Nucleus accumbens (tissue), 56 donors: ENCODE measurements at regions not wholly inside any gene's neighbourhood (a gene's known extent, or its start where the extent isn't known, plus 50 kb on each side); places are given as distances from the start of the nearest gene placed in this dataset.
"Not testable (repeated sequence)": the region's sequence is repeated elsewhere in the genome, so short reads cannot be mapped to it uniquely, and the experiment has no call there.

Source experiments
- DNase-seq, 56 donors: peaks; one replicate each; lab custom pipeline; 2025; lab: John Stamatoyannopoulos, UW

- no peak for DNase-seq
These were observed 1306.5 kb upstream of the CDH9 start for GRCh38 chr5:28344836-28345433.

GRCh38 chr5:28329176-28329575 is 1290.8 kb upstream of the CDH9 start:
- no peak for DNase-seq

GRCh38 chr5:28328681-28329080 is 1290.3 kb upstream of the CDH9 start:
- DNase-seq: no peak

- no peak for DNase-seq
These were observed 1285.8 kb upstream of the CDH9 start for GRCh38 chr5:28324174-28324573.

GRCh38 chr5:28313953-28314352 is 1275.6 kb upstream of the CDH9 start:
- no peak for DNase-seq

- no peak for DNase-seq
These were observed 1275.0 kb upstream of the CDH9 start for GRCh38 chr5:28313321-28313951.

- no peak for DNase-seq
These were observed 1272.3 kb upstream of the CDH9 start for GRCh38 chr5:28310696-28311095.

- no peak for DNase-seq
These were observed 1267.5 kb upstream of the CDH9 start for GRCh38 chr5:28305891-28306290.

- DNase-seq: no peak
These were observed 1263.3 kb upstream of the CDH9 start for GRCh38 chr5:28301712-28302111.

GRCh38 chr5:28296254-28297013 is 1258.0 kb upstream of the CDH9 start:
- DNase-seq: no peak

GRCh38 chr5:28287021-28287420 is 1248.6 kb upstream of the CDH9 start:
- DNase-seq: not testable (repeated sequence)

GRCh38 chr5:28286566-28286965 is 1248.2 kb upstream of the CDH9 start:
- no peak for DNase-seq

- no peak for DNase-seq
These were observed 1246.4 kb upstream of the CDH9 start for GRCh38 chr5:28284788-28285187.

GRCh38 chr5:28281351-28281750 is 1243.0 kb upstream of the CDH9 start:
- no peak for DNase-seq

GRCh38 chr5:28275931-28276330 is 1237.5 kb upstream of the CDH9 start:
- DNase-seq: no peak

GRCh38 chr5:28269978-28270377 is 1231.6 kb upstream of the CDH9 start:
- DNase-seq: no peak

GRCh38 chr5:28265877-28266276 is 1227.5 kb upstream of the CDH9 start:
- DNase-seq: no peak

GRCh38 chr5:28254846-28255245 is 1216.5 kb upstream of the CDH9 start:
- no peak for DNase-seq

- DNase-seq: no peak
These were observed 1215.0 kb upstream of the CDH9 start for GRCh38 chr5:28253431-28253830.

GRCh38 chr5:28249771-28250415 is 1211.5 kb upstream of the CDH9 start:
- no peak for DNase-seq

- no peak for DNase-seq
These were observed 1196.1 kb upstream of the CDH9 start for GRCh38 chr5:28234356-28234968.
